PC-9 (cell line): ENCODE measurements at regions not wholly inside any gene's neighbourhood (a gene's known extent, or its start where the extent isn't known, plus 50 kb on each side); places are given as distances from the start of the nearest gene placed in this dataset.
"Not testable (repeated sequence)": the region's sequence is repeated elsewhere in the genome, so short reads cannot be mapped to it uniquely, and the experiment has no call there.

Experiments
- EZH2 ChIP-seq: fragments of 200-600 bp; sonication (generic); IDR thresholded peaks from 2 replicates; pipeline ENCODE4 v1.8.0; 2017; ENCODE audit warnings: antibody characterized with exemption, low read depth
- TF ChIP-seq, protein P1 (sequence below): fragments of 200-600 bp; sonication (generic); conservative IDR thresholded peaks from 2 replicates; pipeline ENCODE4 v1.6.1; 2017; ENCODE audit warnings: mixed run types, antibody characterized with exemption, mild to moderate bottlenecking, moderate library complexity

DNA sequence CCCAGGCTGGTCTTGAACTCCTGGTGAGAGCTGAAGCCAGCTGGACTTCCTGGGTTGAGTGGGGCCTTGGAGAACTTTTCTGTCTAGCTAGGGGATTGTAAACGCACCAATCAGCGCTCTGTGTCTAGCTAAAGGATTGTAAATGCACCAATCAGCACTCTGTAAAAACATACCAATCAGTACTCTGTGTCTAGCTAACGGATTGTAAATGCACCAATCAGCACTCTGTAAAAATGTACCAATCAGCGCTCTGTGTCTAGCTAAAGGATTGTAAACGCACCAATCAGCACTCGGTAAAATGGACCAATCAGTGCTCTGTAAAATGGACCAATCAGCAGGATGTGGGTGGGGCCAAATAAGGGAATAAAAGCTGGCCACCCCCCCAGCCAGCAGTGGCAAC, 76.5 kb upstream of the RESF1 start:
- TF ChIP-seq, protein P1, sequence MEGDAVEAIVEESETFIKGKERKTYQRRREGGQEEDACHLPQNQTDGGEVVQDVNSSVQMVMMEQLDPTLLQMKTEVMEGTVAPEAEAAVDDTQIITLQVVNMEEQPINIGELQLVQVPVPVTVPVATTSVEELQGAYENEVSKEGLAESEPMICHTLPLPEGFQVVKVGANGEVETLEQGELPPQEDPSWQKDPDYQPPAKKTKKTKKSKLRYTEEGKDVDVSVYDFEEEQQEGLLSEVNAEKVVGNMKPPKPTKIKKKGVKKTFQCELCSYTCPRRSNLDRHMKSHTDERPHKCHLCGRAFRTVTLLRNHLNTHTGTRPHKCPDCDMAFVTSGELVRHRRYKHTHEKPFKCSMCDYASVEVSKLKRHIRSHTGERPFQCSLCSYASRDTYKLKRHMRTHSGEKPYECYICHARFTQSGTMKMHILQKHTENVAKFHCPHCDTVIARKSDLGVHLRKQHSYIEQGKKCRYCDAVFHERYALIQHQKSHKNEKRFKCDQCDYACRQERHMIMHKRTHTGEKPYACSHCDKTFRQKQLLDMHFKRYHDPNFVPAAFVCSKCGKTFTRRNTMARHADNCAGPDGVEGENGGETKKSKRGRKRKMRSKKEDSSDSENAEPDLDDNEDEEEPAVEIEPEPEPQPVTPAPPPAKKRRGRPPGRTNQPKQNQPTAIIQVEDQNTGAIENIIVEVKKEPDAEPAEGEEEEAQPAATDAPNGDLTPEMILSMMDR: not testable (repeated sequence)
- TF ChIP-seq EZH2: not testable (repeated sequence)
